GM18520 (cell line): ENCODE measurements at regions not wholly inside any gene's neighbourhood (a gene's known extent, or its start where the extent isn't known, plus 50 kb on each side); places are given as distances from the start of the nearest gene placed in this dataset.

Experiments
- ATAC-seq: cut with Tn5 transposase; IDR thresholded peaks from one replicate; pipeline ENCODE4 v1.9.1; 2021; ENCODE audit not compliant: unreplicated experiment

DNA sequence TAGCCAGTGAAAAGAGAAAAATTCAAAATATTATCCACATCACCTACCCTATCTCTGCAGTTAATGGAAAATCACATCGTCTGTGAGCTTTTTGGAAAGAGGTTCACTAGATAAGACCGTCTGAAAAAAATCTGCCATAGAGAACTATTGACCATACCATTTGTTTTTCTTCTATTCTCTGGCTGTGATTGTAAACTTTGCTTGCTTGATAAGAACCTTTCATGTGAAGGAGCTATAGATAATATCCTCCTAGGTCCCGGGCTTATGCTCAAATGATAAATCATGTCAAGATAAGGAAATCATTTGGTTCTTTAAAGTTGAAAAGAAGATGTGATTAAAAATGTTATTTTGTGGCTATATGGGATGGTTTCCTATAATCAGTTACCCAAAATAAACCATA, 369.9 kb downstream of the SIPA1L2 start:
- ATAC-seq, result no peak

DNA sequence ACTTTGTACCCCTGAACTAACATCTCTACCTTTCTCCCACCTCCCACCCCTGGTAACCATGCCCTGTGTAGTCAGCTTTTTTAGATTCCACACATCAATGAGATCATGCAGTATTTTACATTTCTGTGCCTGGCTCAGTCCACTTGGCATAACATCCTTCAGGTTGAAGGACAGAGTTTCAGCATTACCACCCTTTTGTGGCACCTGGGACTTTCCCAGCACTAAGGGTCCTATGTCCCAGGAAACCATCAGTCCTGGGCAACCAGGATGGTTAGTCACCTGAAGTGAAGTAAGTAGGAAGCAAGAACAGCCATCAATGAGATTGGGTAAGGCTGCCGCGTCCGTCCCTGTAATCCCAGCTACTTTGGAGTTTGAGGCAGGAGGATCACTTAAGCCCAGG, 370.6 kb downstream of the SIPA1L2 start:
- ATAC-seq, result no peak

- ATAC-seq, result no peak
These were observed 377.3 kb downstream of the SIPA1L2 start for GRCh38 chr1:232252546-232253118.

- no peak for ATAC-seq
These were observed 379.1 kb downstream of the SIPA1L2 start for GRCh38 chr1:232250838-232251237.

- ATAC-seq, result no peak
These were observed 379.8 kb downstream of the SIPA1L2 start for GRCh38 chr1:232249861-232250777.

GRCh38 chr1:232249339-232249738, 380.6 kb downstream of the SIPA1L2 start:
- no peak for ATAC-seq

DNA sequence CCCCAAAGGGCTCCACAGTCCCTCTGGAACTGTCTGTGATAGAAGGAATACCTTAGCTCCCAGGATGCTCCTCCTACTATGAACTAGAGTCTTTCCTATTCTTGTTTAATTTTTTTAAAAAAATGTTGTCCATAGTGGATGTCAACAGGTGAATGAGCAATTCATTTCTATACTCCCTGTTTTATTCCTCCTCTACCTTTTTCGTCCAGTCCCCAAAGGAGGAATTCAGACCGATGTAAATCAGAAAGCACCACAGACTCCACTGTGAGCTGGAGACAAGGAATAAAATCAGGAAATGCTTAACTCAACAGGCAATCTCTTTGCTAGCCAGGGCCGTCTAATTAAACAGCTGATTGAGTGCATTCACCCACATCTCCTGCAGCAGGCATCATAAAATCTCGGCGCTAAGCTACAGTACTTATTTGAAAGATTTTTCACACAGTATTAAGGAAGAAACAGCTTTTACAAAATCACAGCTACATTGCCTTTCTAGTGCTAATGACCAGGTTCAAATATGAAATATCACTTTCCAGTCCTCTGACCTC, 381.6 kb downstream of the SIPA1L2 start:
- ATAC-seq, result no peak

DNA sequence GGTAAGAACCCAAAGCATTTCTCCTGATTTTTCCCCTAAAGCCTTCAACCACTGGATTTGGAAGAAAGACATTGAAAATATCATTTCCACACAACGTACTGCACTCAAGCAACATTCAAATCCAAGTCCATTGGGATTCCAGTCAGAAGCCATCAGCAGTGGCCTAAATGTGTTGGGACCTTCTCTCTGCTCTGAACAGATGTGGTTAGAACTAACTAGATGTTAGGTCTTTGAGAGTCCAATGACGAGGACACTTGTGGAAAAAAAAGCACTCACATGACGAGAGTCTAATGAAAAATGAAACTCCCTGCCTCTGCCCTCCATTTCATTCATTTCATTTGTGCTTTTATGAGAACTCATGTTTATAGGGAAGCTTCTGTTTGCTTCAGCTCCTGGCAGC, 382.3 kb downstream of the SIPA1L2 start:
- no peak for ATAC-seq

DNA sequence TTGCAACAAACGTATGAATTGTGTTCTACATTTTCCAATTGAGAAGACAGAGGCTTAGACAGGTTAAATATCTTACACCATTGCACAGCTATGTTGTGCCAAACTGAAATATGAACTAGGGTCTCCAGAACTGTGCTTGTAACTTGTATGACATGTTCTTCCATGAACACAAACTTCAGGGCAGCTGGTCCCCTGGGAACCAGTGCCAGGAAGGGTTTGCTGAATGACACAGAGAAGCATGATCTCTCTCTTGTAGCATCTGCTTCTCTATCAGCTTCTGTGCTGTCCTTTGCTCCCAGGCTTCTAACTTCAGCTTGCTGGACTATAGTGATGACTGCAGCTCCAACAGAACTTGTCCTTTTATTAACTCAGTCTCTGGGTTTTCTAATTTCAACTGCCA, 385.5 kb downstream of the SIPA1L2 start:
- ATAC-seq, result no peak

DNA sequence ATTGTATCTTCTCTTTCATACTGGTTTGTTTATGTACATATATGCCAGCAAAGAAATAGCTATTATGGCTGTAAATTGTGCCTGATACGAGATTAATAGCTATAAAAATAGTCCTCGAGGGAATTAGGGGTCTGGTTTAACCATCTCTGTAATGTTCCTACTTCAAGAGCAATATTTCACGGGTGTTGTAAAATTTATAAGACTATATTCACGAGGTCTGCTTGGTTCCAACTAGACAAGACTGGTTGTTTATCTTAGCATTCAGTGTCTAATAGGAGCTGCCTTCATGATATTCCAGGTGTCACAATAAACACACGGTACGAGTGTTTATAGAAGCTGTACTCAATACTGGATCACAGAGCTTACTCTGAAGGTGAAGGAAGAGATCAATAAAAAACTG, 389.9 kb downstream of the SIPA1L2 start:
- ATAC-seq, result no peak

DNA sequence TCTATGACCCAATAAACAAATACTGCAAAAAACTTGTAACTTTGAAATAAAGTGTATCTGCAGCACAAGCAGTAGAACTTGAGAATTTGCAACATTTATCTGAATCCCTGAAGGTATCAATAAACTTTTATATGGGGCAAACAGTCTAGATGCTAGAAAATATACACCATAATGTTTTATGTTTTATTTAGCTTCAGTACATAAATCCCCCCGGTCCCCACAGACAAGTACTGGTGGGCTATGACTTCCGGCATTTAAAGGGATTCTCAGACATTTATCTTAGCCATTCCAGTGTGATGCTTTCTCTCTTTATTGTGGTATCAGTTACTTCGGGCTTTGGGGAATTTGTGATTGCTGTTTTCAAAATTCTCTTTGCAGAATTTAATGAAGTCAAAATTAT, 390.4 kb downstream of the SIPA1L2 start:
- no peak for ATAC-seq

GRCh38 chr1:232238009-232238408, 391.9 kb downstream of the SIPA1L2 start:
- no peak for ATAC-seq

DNA sequence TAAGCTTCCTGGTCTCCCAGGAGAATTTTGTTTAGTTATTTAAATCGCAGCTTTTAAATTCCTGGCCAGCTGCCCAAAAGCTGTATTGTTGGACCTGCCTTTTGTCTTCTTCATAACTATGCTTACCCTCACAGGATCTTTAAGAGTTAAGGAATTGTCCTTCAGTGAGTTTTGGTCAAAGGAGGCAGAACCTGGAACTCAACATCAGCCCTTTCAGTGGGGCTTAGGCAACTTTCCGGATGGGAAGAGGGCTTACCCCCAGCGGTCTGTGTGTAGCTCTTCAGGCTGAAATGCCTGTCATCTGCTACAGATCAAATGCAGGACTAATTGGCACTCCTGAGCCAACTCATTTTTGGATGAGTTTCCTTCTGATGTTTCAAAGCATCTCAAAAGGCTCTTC, 402.6 kb downstream of the SIPA1L2 start:
- ATAC-seq, result no peak

DNA sequence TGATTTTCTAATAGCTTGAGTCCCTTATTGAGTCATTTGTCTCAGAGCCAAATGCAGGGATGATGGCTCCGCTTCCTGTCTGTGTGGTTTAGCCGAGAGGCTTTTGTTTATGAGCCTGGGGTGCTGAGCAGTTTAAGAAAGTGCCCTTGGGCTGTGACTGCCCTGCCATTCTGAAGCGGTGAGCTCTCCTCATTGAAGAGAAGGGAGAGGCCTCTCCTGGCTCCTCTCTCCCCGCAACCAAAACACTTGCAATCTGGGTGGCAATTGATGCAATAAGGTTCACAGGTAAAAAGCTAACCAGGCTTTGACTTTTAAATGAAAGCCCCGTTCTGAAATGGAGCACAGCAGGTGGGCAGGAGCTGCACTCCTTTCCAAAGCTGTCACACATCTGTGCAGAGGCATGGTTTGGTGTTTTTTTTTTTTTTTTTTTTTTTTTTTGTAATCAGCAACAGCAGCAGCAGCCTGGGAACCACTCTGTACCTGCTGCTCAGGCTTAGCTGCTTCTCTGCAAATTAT, 403.7 kb downstream of the SIPA1L2 start:
- ATAC-seq, result no peak

DNA sequence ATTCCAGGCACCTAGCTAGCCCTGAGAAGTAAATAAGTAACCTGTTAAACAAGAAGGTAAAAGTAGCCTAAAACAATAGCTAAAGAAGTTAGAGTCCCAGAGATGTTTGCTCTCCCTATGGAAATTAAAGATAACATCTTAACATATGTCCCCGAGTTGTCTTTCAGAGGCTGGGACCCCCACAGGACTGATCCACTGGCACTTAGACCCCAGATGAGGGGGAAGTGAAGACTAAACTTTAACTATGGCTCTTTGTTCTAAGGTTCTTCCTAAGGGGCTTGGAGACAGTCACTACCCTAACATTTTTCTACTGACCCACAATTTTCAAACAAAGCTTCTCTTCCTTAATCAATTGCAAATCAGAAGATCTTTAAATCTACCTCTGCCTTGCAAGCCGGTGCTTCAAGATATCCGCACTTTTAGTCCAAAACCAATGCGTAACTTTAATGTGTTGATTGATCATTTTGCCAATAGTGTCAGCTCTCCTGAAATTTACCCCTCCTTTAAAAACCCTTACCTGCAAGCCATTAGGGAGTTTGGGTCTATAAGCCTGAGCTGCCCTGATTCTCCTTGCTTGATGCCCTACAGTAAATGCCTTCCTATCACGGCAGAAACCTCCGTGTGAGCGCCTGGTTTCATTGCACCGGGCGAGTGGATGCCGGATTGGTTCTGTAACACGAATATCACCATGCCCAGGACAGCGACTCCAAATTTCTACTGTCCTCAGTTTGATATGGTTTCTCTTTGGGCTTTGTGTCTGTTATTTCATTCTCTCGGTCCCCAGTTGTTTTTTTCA, 404.4 kb downstream of the SIPA1L2 start:
- no peak for ATAC-seq

DNA sequence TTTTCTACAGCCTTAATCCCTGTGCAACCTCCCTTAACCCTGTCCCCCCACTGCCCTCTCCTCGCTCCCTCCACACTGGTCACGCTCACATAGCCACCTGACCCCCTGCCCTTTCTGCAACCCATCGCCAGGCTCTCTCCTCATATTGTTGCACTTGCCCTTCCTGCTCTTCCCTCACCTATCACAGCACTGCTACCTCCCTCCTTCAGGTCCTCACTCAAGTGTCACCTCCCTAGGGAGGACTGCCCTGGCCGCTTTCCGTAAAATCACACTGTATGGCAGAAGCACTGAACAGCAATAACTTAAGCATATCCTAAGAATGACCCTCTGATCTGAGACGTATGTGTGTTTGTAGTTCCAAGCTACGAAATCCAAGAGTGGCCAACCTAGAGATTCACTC, 406.0 kb downstream of the SIPA1L2 start:
- no peak for ATAC-seq

DNA sequence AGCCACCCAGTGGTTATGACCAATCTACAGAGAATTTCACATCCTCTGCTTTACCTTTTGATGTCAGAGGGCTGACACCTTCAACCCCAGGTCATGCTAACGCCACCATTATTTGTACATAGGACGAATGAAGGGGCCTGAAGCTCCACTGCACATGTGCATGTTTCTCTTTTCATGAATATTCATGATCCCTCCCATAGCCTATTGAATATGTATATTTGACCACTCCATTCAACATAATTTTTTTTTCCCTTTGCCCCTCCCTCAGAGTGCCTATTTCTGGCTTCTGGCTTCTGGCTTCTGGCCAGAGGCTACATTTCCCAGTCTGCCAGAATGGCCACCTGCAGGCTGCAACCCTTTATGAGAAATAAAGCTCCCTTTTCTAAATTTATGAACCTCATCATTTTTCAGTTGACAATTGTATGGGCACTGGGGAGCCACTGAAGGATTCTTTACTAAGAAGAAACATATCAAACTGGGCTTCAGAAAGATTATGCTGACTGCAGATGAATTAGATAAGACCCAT, 406.7 kb downstream of the SIPA1L2 start:
- ATAC-seq, result no peak

DNA sequence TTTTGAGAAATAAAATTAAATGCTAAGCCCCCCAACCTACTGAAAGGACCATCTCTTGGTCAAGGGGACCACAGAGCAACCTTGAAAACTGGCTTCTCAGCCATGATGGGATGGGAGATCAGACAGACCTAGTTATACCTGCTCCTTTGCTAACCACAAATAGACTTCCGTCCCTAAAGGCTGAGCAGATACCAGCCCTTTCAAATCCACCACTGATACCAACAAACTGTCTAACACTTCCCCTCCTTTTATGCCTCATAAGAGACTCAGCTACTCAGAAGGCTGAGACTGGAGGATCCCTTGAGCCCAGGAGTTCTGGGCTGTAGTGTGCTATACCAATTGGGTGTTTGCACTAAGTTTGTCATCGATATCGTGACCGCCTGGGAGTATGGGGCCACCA, 407.3 kb downstream of the SIPA1L2 start:
- no peak for ATAC-seq

DNA sequence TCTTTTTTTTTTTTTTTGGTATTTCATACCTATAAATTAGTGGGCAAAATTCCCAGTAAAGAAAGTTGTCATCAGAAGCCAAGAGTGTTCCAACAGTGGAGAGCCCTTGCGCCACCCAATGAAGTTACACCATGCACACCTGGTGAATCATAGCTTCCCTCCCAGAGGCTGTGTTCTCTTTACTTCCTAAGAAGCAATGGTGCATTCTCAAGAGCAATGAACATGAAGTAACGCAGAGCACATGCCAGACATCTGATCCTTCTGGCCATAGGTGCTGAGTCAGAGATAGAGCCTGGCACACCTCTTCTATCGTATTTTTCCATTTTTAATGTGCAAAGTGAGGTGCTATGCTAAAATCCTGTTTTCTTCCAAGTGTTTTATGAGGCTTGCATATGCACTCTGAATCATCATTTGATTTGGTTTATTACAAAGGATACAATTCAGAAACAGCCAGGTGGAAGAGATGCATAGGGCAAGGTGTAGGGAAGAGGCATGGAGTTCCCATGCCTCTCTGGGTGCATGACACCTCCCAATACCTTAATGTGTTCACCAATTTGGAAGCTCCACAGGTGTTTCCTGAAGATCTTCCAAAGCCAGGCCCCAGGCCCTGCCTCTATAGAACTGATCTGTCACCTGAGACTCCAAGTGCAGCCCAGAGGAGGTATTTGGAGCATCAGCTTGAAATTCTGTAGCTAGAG, 408.0 kb downstream of the SIPA1L2 start:
- no peak for ATAC-seq
